RWPE2 (cell line): ENCODE measurements at regions not wholly inside any gene's neighbourhood (a gene's known extent, or its start where the extent isn't known, plus 50 kb on each side); places are given as distances from the start of the nearest gene placed in this dataset.

ENCODE experiments used
- ATAC-seq: fragments of 200-7000 bp; cut with Tn5 transposase; 3 replicates; pipeline ENCODE4 v1.9.1; 2021; ENCODE audit warnings: low read depth
- DNase-seq: peaks from one replicate; pipeline ENCODE4 v3.0.0-alpha.2; 2020; ENCODE audit warnings: low spot score
- H3K27ac ChIP-seq: fragments of 450-650 bp; 2 replicates; pipeline ENCODE4 v1.5.1; 2017; ENCODE audit warnings: mild to moderate bottlenecking; ENCODE audit not compliant: poor library complexity, severe bottlenecking
- H3K27me3 ChIP-seq: fragments of 250-450 bp; sonication (Bioruptor Pico); 2 replicates; pipeline ENCODE4 v1.5.1; 2021; ENCODE audit warnings: mild to moderate bottlenecking, moderate library complexity; ENCODE audit not compliant: insufficient read depth, poor library complexity, severe bottlenecking
- H3K36me3 ChIP-seq: fragments of 250-450 bp; sonication (Bioruptor Pico); 2 replicates; pipeline ENCODE4 v1.5.1; 2020; ENCODE audit warnings: low read depth, mild to moderate bottlenecking, moderate library complexity
- H3K4me1 ChIP-seq: fragments of 250-450 bp; sonication (Bioruptor Pico); 2 replicates; pipeline ENCODE4 v1.5.1; 2021; ENCODE audit warnings: mild to moderate bottlenecking, moderate library complexity; ENCODE audit not compliant: insufficient read depth, poor library complexity, severe bottlenecking
- H3K4me3 ChIP-seq: fragments of 250-450 bp; sonication (Bioruptor Pico); 2 replicates; pipeline ENCODE4 v1.5.1; 2021; ENCODE audit warnings: mild to moderate bottlenecking, moderate library complexity; ENCODE audit not compliant: severe bottlenecking
- H3K9me3 ChIP-seq: fragments of 250-450 bp; sonication (Bioruptor Pico); 2 replicates; pipeline ENCODE4 v1.5.1; 2021; ENCODE audit warnings: mild to moderate bottlenecking, moderate library complexity; ENCODE audit not compliant: severe bottlenecking
- TF ChIP-seq, protein P1 (sequence below): fragments of 450-650 bp; IDR thresholded peaks from one replicate; pipeline ENCODE4 v1.5.1; 2017; ENCODE audit warnings: mild to moderate bottlenecking, moderate library complexity; ENCODE audit not compliant: poor library complexity, severe bottlenecking

DNA sequence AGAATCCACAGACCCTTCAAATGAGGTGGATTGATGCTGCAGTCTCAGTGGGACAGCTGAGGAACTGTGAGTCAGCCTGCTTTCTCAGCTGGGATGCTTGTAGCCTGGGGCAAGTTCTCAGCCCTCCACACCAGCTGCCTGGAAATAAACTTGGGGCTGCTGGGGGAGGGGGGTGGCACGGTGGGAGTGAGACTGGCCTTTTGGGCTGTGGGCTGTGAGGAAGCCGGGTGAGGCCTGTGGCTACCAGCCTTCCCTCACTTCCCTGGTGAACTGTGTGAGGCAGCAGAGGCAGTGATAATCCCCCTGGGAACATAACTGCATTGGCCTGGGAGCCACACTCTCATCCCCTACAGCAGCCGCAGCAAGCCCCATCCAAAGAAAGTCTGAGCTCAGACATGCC lies 114.5 kb upstream of the GUCY1A1 start:
- ATAC-seq (no peak), DNase-seq (no peak)
- TF ChIP-seq, protein P1, sequence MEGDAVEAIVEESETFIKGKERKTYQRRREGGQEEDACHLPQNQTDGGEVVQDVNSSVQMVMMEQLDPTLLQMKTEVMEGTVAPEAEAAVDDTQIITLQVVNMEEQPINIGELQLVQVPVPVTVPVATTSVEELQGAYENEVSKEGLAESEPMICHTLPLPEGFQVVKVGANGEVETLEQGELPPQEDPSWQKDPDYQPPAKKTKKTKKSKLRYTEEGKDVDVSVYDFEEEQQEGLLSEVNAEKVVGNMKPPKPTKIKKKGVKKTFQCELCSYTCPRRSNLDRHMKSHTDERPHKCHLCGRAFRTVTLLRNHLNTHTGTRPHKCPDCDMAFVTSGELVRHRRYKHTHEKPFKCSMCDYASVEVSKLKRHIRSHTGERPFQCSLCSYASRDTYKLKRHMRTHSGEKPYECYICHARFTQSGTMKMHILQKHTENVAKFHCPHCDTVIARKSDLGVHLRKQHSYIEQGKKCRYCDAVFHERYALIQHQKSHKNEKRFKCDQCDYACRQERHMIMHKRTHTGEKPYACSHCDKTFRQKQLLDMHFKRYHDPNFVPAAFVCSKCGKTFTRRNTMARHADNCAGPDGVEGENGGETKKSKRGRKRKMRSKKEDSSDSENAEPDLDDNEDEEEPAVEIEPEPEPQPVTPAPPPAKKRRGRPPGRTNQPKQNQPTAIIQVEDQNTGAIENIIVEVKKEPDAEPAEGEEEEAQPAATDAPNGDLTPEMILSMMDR = no peak
- Histone ChIP-seq H3K27me3 (no peaks in the 10 kb centered on the region), H3K36me3 (no peaks in the 10 kb centered on the region), H3K27ac (no peak overlapping the region), H3K4me3 (no peak overlapping the region), H3K4me1 (no peaks in the 10 kb centered on the region), H3K9me3 (no peaks in the 10 kb centered on the region)

DNA sequence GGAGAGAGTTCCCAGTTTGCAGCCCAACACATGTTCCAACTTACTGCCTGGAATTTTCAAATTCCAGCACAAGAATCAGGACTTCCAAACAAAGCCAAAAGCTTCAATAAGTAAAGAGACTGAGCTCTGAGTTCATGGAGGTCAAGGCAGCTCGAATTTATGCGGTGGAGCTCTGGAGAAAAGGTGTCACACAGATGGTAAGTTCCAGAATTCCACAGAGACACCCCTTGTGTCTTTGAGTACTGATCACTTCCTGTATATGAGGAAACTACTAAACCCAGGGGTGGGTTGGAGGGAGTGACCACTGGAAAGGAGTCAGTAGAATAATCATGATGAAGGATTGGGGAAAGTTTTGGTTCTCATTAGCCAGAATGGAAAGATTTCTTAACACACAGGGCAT lies 118.5 kb upstream of the GUCY1A1 start:
- ATAC-seq (no peak), DNase-seq (no peak)
- TF ChIP-seq, protein P1 = no peak
- no peak overlapping the region for H3K4me3 ChIP-seq
- H3K27ac ChIP-seq = no peak overlapping the region
- H3K27me3 ChIP-seq = no peaks in the 10 kb centered on the region
- no peaks in the 10 kb centered on the region for H3K36me3 ChIP-seq
- no peaks in the 10 kb centered on the region for H3K4me1 ChIP-seq
- no peaks in the 10 kb centered on the region for H3K9me3 ChIP-seq

- H3K4me3 ChIP-seq = no peak overlapping the region
- no peak overlapping the region for H3K27ac ChIP-seq
- ATAC-seq = no peak
- H3K27me3 ChIP-seq = no peaks in the 10 kb centered on the region
- DNase-seq = no peak
- no peaks in the 10 kb centered on the region for H3K4me1 ChIP-seq
- TF ChIP-seq, protein P1 = no peak
- H3K36me3 ChIP-seq = no peaks in the 10 kb centered on the region
- no peaks in the 10 kb centered on the region for H3K9me3 ChIP-seq
These were observed 120.2 kb upstream of the GUCY1A1 start for GRCh38 chr4:155546451-155546850.

DNA sequence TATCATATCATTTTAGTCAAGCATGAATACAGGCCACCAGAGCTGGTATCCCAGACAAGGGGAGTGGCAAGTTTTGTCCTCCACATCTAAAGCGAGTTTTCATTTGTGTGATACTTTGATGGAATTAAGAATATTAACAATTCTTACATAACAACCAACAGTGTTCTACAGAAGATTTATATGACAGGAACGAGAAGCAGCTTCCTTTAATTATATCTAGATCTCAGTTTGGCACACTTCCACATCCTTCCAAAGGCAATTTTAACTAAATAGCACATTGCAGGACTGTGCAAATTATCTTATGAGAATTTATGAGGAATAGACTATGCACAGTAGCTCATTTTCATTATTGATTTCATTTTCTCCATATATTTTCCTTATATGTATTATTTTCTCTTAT lies 121.2 kb upstream of the GUCY1A1 start:
- Histone ChIP-seq H3K36me3 (no peaks in the 10 kb centered on the region), H3K9me3 (no peaks in the 10 kb centered on the region), H3K4me1 (no peaks in the 10 kb centered on the region), H3K27ac (no peak overlapping the region), H3K4me3 (no peak overlapping the region), H3K27me3 (no peaks in the 10 kb centered on the region)
- DNase-seq (no peak), ATAC-seq (no peak)
- TF ChIP-seq, protein P1 = no peak

- Histone ChIP-seq H3K36me3 (no peaks in the 10 kb centered on the region), H3K9me3 (no peaks in the 10 kb centered on the region), H3K4me3 (no peak overlapping the region), H3K27ac (no peak overlapping the region), H3K27me3 (no peaks in the 10 kb centered on the region), H3K4me1 (no peaks in the 10 kb centered on the region)
- DNase-seq = no peak
- ATAC-seq = no peak
- TF ChIP-seq, protein P1 = no peak
These were observed 122.1 kb upstream of the GUCY1A1 start for GRCh38 chr4:155544547-155544946.
